Kidney epithelial cell (primary cell): ENCODE measurements at regions not wholly inside any gene's neighbourhood (a gene's known extent, or its start where the extent isn't known, plus 50 kb on each side); places are given as distances from the start of the nearest gene placed in this dataset.
A peak's percentile ranks its signal among the peaks of the same experiment; 100 is the strongest.

Experiments used
- DNase-seq: peaks from one replicate; pipeline ENCODE4 v3.0.0-alpha.2; 2010; ENCODE audit warnings: low read depth
- H3K27me3 ChIP-seq: 2 replicates; pipeline ENCODE4 v1.6.0; 2011; ENCODE audit warnings: low read length; ENCODE audit not compliant: control insufficient read depth, insufficient read depth
- H3K36me3 ChIP-seq: 2 replicates; pipeline ENCODE4 v1.5.1; 2011; ENCODE audit warnings: low read length; ENCODE audit not compliant: control insufficient read depth, insufficient read depth
- H3K4me3 ChIP-seq: 2 replicates; pipeline ENCODE4 v1.5.1; 2011; ENCODE audit warnings: low read depth, mild to moderate bottlenecking, control low read depth, low read length
- TF ChIP-seq, protein P1 (sequence below): IDR thresholded peaks from 2 replicates; pipeline ENCODE4 v1.5.1; 2011; ENCODE audit warnings: mild to moderate bottlenecking, moderate library complexity, low read length, control low read depth, inconsistent platforms; ENCODE audit not compliant: insufficient read depth, poor library complexity, severe bottlenecking

- no peaks in the 10 kb centered on the region for H3K27me3 ChIP-seq
- peak; percentile 39 for DNase-seq
- no peaks in the 10 kb centered on the region for H3K36me3 ChIP-seq
- TF ChIP-seq, protein P1, sequence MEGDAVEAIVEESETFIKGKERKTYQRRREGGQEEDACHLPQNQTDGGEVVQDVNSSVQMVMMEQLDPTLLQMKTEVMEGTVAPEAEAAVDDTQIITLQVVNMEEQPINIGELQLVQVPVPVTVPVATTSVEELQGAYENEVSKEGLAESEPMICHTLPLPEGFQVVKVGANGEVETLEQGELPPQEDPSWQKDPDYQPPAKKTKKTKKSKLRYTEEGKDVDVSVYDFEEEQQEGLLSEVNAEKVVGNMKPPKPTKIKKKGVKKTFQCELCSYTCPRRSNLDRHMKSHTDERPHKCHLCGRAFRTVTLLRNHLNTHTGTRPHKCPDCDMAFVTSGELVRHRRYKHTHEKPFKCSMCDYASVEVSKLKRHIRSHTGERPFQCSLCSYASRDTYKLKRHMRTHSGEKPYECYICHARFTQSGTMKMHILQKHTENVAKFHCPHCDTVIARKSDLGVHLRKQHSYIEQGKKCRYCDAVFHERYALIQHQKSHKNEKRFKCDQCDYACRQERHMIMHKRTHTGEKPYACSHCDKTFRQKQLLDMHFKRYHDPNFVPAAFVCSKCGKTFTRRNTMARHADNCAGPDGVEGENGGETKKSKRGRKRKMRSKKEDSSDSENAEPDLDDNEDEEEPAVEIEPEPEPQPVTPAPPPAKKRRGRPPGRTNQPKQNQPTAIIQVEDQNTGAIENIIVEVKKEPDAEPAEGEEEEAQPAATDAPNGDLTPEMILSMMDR: no peak
- H3K4me3 ChIP-seq: no peak overlapping the region
Measured at GRCh38 chr11:37786214-37786755, 1188.2 kb upstream of the RAG2 start.

- Histone ChIP-seq H3K4me3 (no peak overlapping the region), H3K36me3 (no peaks in the 10 kb centered on the region), H3K27me3 (no peaks in the 10 kb centered on the region)
- TF ChIP-seq, protein P1: no peak
- no peak for DNase-seq
Measured at GRCh38 chr11:37774441-37774840, 1176.4 kb upstream of the RAG2 start.

DNA sequence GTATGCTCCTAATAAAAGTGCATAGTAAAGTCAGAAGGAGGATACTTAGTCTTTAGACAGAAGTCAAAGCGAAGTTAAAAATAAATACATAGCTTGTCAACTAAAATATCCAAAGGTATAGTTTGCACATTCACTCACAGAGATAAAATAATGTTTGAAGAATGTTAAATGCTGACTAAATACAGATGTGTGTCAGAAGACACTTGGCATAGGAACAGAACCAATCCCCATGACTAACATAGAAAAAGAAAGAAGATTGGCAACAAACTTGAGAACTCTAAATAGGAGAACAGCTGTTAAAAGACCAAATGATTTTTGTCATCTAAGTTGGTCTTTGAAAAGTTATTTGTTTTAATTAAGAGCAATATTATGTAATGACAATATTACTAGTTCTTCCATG is 1172.1 kb upstream of the RAG2 start:
- Histone ChIP-seq H3K4me3 (no peak overlapping the region), H3K36me3 (no peaks in the 10 kb centered on the region), H3K27me3 (no peaks in the 10 kb centered on the region)
- no peak for DNase-seq
- TF ChIP-seq, protein P1: no peak

DNA sequence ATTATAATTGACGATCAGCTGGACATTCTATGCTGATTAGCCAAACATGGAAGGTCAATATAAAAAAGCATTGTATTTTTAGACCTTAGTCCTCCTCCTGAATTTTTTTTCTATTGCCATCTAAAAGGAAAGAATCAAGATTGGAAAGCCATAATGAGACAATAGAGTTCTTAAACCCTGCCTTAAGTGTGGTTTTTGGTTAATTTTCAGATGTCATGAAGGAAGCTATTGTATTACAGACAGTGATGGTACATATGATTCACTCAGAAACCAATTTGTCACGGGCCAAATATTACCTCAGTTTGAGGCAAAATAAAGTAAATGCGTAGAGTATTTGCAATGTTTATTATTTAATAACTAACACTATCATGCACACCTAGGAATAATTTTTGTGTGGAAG is 1164.0 kb upstream of the RAG2 start:
- TF ChIP-seq, protein P1: no peak
- H3K4me3 ChIP-seq: no peak overlapping the region
- H3K27me3 ChIP-seq: no peaks in the 10 kb centered on the region
- H3K36me3 ChIP-seq: no peaks in the 10 kb centered on the region
- DNase-seq: no peak

GRCh38 chr11:37755521-37755920 is 1157.5 kb upstream of the RAG2 start:
- DNase-seq: no peak
- Histone ChIP-seq H3K4me3 (no peak overlapping the region), H3K27me3 (no peaks in the 10 kb centered on the region), H3K36me3 (no peaks in the 10 kb centered on the region)
- TF ChIP-seq, protein P1: no peak

GRCh38 chr11:37748641-37749040 is 1150.6 kb upstream of the RAG2 start:
- TF ChIP-seq, protein P1: no peak
- Histone ChIP-seq H3K27me3 (no peaks in the 10 kb centered on the region), H3K36me3 (no peaks in the 10 kb centered on the region), H3K4me3 (no peak overlapping the region)
- no peak for DNase-seq
